GM18861 (cell line): ENCODE measurements at regions not wholly inside any gene's neighbourhood (a gene's known extent, or its start where the extent isn't known, plus 50 kb on each side); places are given as distances from the start of the nearest gene placed in this dataset.
"Not testable (repeated sequence)": the region's sequence is repeated elsewhere in the genome, so short reads cannot be mapped to it uniquely, and the experiment has no call there.

Source experiments
- ATAC-seq: cut with Tn5 transposase; IDR thresholded peaks from one replicate; pipeline ENCODE4 v1.9.1; 2021; ENCODE audit not compliant: unreplicated experiment

- no peak for ATAC-seq
These were observed 50.3 kb upstream of the CABCOCO1 start for GRCh38 chr10:61612450-61612849.

- ATAC-seq: no peak
These were observed 50.7 kb upstream of the CABCOCO1 start for GRCh38 chr10:61612009-61612408.

- ATAC-seq: no peak
These were observed 53.0 kb upstream of the CABCOCO1 start for GRCh38 chr10:61609701-61610100.

GRCh38 chr10:61608255-61609033 lies 54.3 kb upstream of the CABCOCO1 start:
- ATAC-seq: no peak

GRCh38 chr10:61606959-61607907 lies 55.5 kb upstream of the CABCOCO1 start:
- peak; percentile 54 for ATAC-seq

GRCh38 chr10:61605221-61605620 lies 57.5 kb upstream of the CABCOCO1 start:
- no peak for ATAC-seq

- no peak for ATAC-seq
These were observed 62.3 kb upstream of the CABCOCO1 start for GRCh38 chr10:61600399-61600798.

- ATAC-seq: no peak
These were observed 68.3 kb upstream of the CABCOCO1 start for GRCh38 chr10:61594430-61594829.

GRCh38 chr10:61592581-61592980 lies 70.1 kb upstream of the CABCOCO1 start:
- ATAC-seq: peak; percentile 48

- no peak for ATAC-seq
These were observed 73.0 kb upstream of the CABCOCO1 start for GRCh38 chr10:61589547-61590243.

- ATAC-seq: no peak
These were observed 73.9 kb upstream of the CABCOCO1 start for GRCh38 chr10:61588770-61589211.

GRCh38 chr10:61586829-61587228 lies 75.9 kb upstream of the CABCOCO1 start:
- ATAC-seq: no peak

GRCh38 chr10:61580608-61581007 lies 82.1 kb upstream of the CABCOCO1 start:
- no peak for ATAC-seq

GRCh38 chr10:61570204-61570603 lies 92.5 kb upstream of the CABCOCO1 start:
- not testable (repeated sequence) for ATAC-seq

GRCh38 chr10:61567729-61568128 lies 95.0 kb upstream of the CABCOCO1 start:
- no peak for ATAC-seq

- no peak for ATAC-seq
These were observed 96.7 kb upstream of the CABCOCO1 start for GRCh38 chr10:61565819-61566560.

- no peak for ATAC-seq
These were observed 98.3 kb upstream of the CABCOCO1 start for GRCh38 chr10:61564444-61564843.

- ATAC-seq: no peak
These were observed 103.1 kb upstream of the CABCOCO1 start for GRCh38 chr10:61559615-61560014.

- ATAC-seq: no peak
These were observed 104.5 kb upstream of the CABCOCO1 start for GRCh38 chr10:61558188-61558587.

GRCh38 chr10:61554925-61555324 lies 101.7 kb upstream of the TMEM26 start:
- no peak for ATAC-seq

GRCh38 chr10:61549861-61550260 lies 96.7 kb upstream of the TMEM26 start:
- no peak for ATAC-seq
